Pancreas (tissue), 10 donors: ENCODE measurements at regions not wholly inside any gene's neighbourhood (a gene's known extent, or its start where the extent isn't known, plus 50 kb on each side); places are given as distances from the start of the nearest gene placed in this dataset.
"Not testable (repeated sequence)": the region's sequence is repeated elsewhere in the genome, so short reads cannot be mapped to it uniquely, and the experiment has no call there.

Experiments
- ATAC-seq, 4 donors: fragments of 200-7000 bp; cut with Tn5 transposase; one replicate each; pipeline versions ENCODE4 v1.8.0 to v1.9.1; 2020; ENCODE audit warnings: mild to moderate bottlenecking in 4 of 4, moderate library complexity in 4 of 4
- DNase-seq, 6 donors: peaks; one replicate each; pipeline ENCODE4 v3.0.0-alpha.2; 2020
- FAIRE-seq: peaks from 2 replicates; lab custom pipeline; 2012; peaks lifted over from hg19 to GRCh38; lab: Jason Lieb, UNC
- H3K27ac ChIP-seq, 4 donors: fragments of 200-600 bp; sonication (generic); 1 replicate in 3 of 4; 2 replicates in 1 of 4; pipeline versions ENCODE4 v1.5.0 to v1.8.0; 2020
- H3K27me3 ChIP-seq, 4 donors: fragments of 200-600 bp; one replicate each; pipeline ENCODE4 v1.8.0; 2021
- H3K36me3 ChIP-seq, 3 donors: fragments of 200-600 bp; sonication (generic) in 1 of 3; one replicate each; pipeline versions ENCODE4 v1.5.0 to v1.8.0; 2020 to 2021
- H3K4me1 ChIP-seq, 3 donors: fragments of 200-600 bp; one replicate each; pipeline ENCODE4 v1.8.0; 2021
- H3K4me3 ChIP-seq, 4 donors: fragments of 200-600 bp; sonication (generic) in 2 of 4; one replicate each; pipeline versions ENCODE4 v1.5.0 to v1.8.0; 2020 to 2021
- H3K9me3 ChIP-seq, 4 donors: fragments of 200-600 bp; one replicate each; pipeline ENCODE4 v1.8.0; 2021
- WGBS, 2 donors: extraction: QIAGEN DNeasy Blood & Tissue Kit; methylation state at CpG; one replicate each; pipeline ENCODE4 v1.1.7; 2013; 5-methylcytosine and 5-hydroxymethylcytosine counted together
- intact Hi-C, 3 donors: fragments of 100-400 bp; cut with DNase I; formaldehyde crosslinking; loops; one replicate each; pipeline versions ENCODE4 v1.11.1 to v1.14.2; 2022
- TF ChIP-seq, protein P1 (sequence below), 4 donors: fragments of 200-600 bp; sonication (generic) in 3 of 4; IDR thresholded peaks; one replicate each; pipeline versions ENCODE4 v1.5.0 to v1.8.0; 2021; ENCODE audit warnings: antibody characterized with exemption in 4 of 4
- donor health status: healthy with polysubstance abuse.
- donor health status: DM: no; HTN: no; CAD: no; lungs with moderate emphysema.
- donor health status: DM: no; HTN: no; CAD: no.
- donor health status: control.
- donor health status: control.
- donor health status: Bipolar disorder and iron deficiency.
- donor health status: DM: yes; HTN: yes; CAD: no.
- donor health status: DM: no; HTN: no; CAD: no.
- donor health status: DM: no; HTN: no; CAD: no.
- donor health status: DM: yes; HTN: yes; CAD: no.

DNA sequence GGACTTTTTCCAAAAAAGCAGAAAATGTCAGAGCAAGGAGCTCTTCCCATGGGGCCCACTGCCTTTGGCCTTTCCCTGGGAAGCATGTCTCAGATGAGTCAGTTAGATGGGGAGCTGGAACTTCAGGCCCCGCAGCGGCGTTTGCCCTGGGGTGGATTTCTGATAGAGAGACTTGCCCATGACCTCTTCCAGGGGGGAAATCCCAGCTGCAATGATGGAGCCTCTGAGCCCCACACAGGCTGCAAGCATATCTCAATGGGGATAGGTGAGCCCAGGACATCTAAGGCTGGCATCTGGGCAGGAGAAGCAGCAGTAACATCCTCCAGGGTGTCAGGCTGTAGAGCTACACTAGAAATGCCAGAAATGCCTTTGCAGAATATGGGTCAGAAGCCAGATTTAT lies 269.2 kb upstream of the TCERG1L start:
- Histone ChIP-seq H3K36me3 (no peaks in the 10 kb centered on the region), H3K4me1 (no peaks in the 10 kb centered on the region), H3K4me3 (no peak overlapping the region), H3K9me3 (no peaks in the 10 kb centered on the region), H3K27ac (no peak overlapping the region), H3K27me3 (no peaks in the 10 kb centered on the region)
- FAIRE-seq (no peak), ATAC-seq (no peak), DNase-seq (no peak)
- TF ChIP-seq, protein P1, sequence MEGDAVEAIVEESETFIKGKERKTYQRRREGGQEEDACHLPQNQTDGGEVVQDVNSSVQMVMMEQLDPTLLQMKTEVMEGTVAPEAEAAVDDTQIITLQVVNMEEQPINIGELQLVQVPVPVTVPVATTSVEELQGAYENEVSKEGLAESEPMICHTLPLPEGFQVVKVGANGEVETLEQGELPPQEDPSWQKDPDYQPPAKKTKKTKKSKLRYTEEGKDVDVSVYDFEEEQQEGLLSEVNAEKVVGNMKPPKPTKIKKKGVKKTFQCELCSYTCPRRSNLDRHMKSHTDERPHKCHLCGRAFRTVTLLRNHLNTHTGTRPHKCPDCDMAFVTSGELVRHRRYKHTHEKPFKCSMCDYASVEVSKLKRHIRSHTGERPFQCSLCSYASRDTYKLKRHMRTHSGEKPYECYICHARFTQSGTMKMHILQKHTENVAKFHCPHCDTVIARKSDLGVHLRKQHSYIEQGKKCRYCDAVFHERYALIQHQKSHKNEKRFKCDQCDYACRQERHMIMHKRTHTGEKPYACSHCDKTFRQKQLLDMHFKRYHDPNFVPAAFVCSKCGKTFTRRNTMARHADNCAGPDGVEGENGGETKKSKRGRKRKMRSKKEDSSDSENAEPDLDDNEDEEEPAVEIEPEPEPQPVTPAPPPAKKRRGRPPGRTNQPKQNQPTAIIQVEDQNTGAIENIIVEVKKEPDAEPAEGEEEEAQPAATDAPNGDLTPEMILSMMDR (IDR thresholded peaks at IDR 0.05): no peak
- intact Hi-C loops: no loop called here
- WGBS, 2 donors: 80 to 91% methylated on average over 3 of the region's 3 CpGs

DNA sequence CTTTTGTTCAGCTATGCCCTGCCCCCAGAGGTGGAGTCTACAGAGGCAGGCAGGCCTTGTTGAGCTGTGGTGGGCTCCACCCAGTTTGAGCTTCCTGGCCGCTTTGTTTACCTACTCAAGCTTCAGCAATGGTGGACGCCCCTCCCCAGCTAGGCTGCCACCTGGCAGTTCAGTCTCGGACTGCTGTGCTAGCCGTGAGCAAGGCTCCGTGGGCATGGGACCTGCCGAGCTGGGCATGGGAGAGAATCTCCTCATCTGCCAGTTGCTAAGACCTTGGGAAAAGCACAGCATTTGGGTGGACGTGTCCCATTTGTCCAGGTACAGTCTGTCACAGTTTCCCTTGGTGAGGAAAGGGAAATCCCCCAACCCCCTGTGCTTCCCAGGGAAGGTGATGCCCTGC lies 270.0 kb upstream of the TCERG1L start:
- H3K27me3 ChIP-seq, FAIRE-seq, ATAC-seq, H3K36me3 ChIP-seq, DNase-seq, H3K27ac ChIP-seq, intact Hi-C loops, H3K9me3 ChIP-seq, H3K4me1 ChIP-seq, H3K4me3 ChIP-seq: not testable (repeated sequence)
- 58 to 75% methylated on average over 7 of the region's 7 CpGs for WGBS, 2 donors

DNA sequence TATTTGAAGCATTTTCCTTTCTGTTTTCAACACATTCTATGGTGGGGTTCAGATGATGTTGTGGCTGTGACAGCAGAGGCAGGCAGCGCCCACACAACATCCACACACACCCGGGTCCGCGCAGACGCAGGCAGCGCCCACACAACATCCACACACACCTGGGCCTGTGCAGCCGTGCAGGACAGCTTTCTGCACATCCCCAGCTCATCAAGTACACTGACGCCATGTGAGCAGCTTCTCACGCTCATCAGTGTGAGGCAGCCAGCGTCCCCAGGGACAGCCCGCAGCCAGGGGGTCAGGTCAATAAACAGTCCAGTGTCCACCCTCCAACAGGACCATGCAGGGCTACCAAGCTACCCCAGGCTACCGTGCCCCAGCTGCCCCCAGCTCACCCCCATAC lies 272.8 kb upstream of the TCERG1L start:
- Histone ChIP-seq H3K4me3 (no peak overlapping the region), H3K27me3 (no peaks in the 10 kb centered on the region), H3K4me1 (no peaks in the 10 kb centered on the region), H3K27ac (no peak overlapping the region), H3K9me3 (no peaks in the 10 kb centered on the region), H3K36me3 (no peaks in the 10 kb centered on the region)
- WGBS, 2 donors: 65 to 66% methylated on average over 12 of the region's 12 CpGs
- DNase-seq (no peak), ATAC-seq (no peak), FAIRE-seq (no peak)
- TF ChIP-seq, protein P1 (IDR thresholded peaks at IDR 0.05): no peak
- intact Hi-C loops: no loop called here

DNA sequence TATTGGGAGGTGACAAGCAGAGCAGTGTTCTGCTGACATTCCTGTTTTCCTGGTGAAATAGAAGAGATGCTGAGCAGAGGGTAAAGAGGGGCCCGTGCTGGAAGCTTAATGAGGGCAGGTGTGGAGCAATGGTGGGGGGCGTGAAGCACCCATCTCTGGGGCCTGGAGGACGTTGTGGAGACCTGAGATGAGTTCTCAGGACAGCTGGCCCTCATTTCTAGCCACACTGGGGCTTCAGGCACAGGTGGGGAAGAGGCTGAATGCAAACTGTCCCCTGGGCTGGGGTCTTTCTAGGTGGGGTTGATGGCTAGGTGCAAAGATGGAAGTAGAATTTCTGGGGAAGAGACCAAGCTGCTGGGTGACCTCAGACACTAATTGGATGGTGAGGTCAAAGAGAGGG lies 274.2 kb upstream of the TCERG1L start:
- no peak for ATAC-seq
- no peaks in the 10 kb centered on the region for H3K9me3 ChIP-seq
- TF ChIP-seq, protein P1 (IDR thresholded peaks at IDR 0.05): no peak
- no peak overlapping the region for H3K27ac ChIP-seq
- no peaks in the 10 kb centered on the region for H3K4me1 ChIP-seq
- no peak for DNase-seq
- H3K4me3 ChIP-seq: no peak overlapping the region
- intact Hi-C loops: no loop called here
- no peak for FAIRE-seq
- 61 to 71% methylated on average over 3 of the region's 3 CpGs for WGBS, 2 donors
- no peaks in the 10 kb centered on the region for H3K27me3 ChIP-seq
- no peaks in the 10 kb centered on the region for H3K36me3 ChIP-seq

DNA sequence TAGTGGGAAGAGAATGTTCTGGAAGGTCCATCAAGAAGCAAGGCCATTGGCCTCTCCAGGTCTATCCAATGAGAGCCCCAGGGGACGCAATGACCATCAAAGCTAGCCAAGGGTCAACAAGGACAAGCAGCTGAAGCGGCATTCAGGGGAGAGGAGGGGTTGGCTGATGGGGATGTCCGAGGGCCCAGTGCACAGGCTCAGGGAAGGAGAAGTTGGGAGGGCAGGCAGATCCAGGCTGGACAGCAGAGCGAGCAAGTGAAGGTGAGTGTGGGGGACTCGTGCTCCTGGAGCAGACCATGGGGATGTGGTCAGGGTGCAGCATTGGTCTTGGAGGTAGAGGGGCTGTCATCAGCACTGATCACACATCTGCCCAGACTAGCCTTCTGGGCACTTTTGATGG lies 275.4 kb upstream of the TCERG1L start:
- 69 to 83% methylated on average over 5 of the region's 5 CpGs for WGBS, 2 donors
- Histone ChIP-seq H3K27me3 (no peaks in the 10 kb centered on the region), H3K4me1 (no peaks in the 10 kb centered on the region), H3K27ac (no peak overlapping the region), H3K36me3 (no peaks in the 10 kb centered on the region), H3K9me3 (no peaks in the 10 kb centered on the region), H3K4me3 (no peak overlapping the region)
- no peak for ATAC-seq
- TF ChIP-seq, protein P1 (IDR thresholded peaks at IDR 0.05): no peak
- intact Hi-C loops: no loop called here
- no peak for DNase-seq
- FAIRE-seq: no peak
